Erythroblast (primary cell): ENCODE measurements at regions not wholly inside any gene's neighbourhood (a gene's known extent, or its start where the extent isn't known, plus 50 kb on each side); places are given as distances from the start of the nearest gene placed in this dataset.

ENCODE experiments used
- GATA1 ChIP-seq: IDR thresholded peaks from 2 replicates; pipeline ENCODE4 v1.6.1; 2011; ENCODE audit warnings: low read depth, mild to moderate bottlenecking, control low read depth, low read length, moderate library complexity
- POLR2A ChIP-seq: IDR thresholded peaks from 2 replicates; pipeline ENCODE4 v1.6.1; 2011; ENCODE audit warnings: mild to moderate bottlenecking, low read length

GRCh38 chr1:209462433-209462832, 121.1 kb upstream of the CAMK1G start:
- TF ChIP-seq POLR2A (no peak), GATA1 (no peak)
